ENCODE measurements at regions not wholly inside any gene's neighbourhood (a gene's known extent, or its start where the extent isn't known, plus 50 kb on each side); places are given as distances from the start of the nearest gene placed in this dataset.
"Not testable (repeated sequence)": the region's sequence is repeated elsewhere in the genome, so short reads cannot be mapped to it uniquely, and the experiment has no call there.

DNA sequence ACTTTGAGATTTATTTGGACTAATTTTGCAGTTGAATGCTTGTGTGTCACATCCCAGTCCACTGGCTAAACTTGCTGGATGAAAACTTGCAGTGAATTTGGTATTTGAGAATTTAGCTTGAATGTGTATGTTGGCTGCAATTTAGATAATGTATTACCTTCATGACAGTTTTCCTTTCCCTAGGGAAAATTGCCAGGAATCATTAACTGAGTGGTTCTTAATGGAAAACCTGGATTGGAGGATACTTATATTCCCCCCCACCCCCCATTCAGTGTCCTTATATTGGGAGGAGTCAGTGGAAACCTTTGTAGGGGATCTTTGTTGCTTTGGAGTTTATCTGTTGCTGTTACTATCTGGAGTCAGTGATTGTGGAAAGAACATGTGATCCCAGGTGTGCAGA is 67.6 kb downstream of the KPNA2 start:
- TF ChIP-seq, protein P1, sequence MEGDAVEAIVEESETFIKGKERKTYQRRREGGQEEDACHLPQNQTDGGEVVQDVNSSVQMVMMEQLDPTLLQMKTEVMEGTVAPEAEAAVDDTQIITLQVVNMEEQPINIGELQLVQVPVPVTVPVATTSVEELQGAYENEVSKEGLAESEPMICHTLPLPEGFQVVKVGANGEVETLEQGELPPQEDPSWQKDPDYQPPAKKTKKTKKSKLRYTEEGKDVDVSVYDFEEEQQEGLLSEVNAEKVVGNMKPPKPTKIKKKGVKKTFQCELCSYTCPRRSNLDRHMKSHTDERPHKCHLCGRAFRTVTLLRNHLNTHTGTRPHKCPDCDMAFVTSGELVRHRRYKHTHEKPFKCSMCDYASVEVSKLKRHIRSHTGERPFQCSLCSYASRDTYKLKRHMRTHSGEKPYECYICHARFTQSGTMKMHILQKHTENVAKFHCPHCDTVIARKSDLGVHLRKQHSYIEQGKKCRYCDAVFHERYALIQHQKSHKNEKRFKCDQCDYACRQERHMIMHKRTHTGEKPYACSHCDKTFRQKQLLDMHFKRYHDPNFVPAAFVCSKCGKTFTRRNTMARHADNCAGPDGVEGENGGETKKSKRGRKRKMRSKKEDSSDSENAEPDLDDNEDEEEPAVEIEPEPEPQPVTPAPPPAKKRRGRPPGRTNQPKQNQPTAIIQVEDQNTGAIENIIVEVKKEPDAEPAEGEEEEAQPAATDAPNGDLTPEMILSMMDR (IDR thresholded peaks at IDR 0.05; ENCODE audit: low read depth, low read length), result no peak
- Histone ChIP-seq H3K4me3 (ENCODE audit: low read depth, low read length) (no peak overlapping the region), H3K9me3 (no peaks in the 10 kb centered on the region), H3K27me3 (no peaks in the 10 kb centered on the region), H3K4me1 (peaks cover 5% of the 10 kb centered on the region), H3K36me3 (no peaks in the 10 kb centered on the region)
- no peak for DNase-seq

DNA sequence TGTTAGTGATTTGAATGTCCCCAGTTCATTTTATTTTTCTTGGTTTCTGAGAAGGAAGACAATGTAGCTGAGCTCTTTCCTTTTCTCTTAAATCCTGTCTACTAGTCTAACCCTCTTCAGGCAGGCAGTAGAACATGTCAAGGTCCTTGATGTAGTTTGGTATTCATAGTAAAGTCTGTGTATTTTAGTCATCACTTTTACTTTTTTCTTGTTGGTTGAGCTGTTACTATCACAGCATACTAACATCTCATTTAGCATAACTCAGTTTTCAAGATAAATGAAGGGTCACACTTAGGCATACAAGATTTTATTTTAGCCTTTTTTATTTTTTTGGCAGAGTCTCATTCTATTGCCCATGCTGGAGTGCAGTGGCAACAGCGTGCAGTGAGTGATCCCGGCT is 70.5 kb downstream of the KPNA2 start:
- TF ChIP-seq, protein P1 (IDR thresholded peaks at IDR 0.05; ENCODE audit: low read depth, low read length), result no peak

GRCh38 chr17:68107373-68107772 is 71.8 kb downstream of the KPNA2 start:
- H3K9me3 ChIP-seq, result no peaks in the 10 kb centered on the region
- TF ChIP-seq, protein P1 (IDR thresholded peaks at IDR 0.05; ENCODE audit: low read depth, low read length), result no peak
- no peaks in the 10 kb centered on the region for H3K36me3 ChIP-seq
- no peaks in the 10 kb centered on the region for H3K27me3 ChIP-seq
- no peak for DNase-seq
- H3K4me3 ChIP-seq (ENCODE audit: low read depth, low read length), result no peak overlapping the region
- H3K4me1 ChIP-seq, result peaks cover 5% of the 10 kb centered on the region

More for the DNA sequence above, 70.5 kb downstream of the KPNA2 start:
- Histone ChIP-seq H3K27me3 (no peaks in the 10 kb centered on the region), H3K4me3 (ENCODE audit: low read depth, low read length) (no peak overlapping the region), H3K36me3 (no peaks in the 10 kb centered on the region), H3K4me1 (peaks cover 5% of the 10 kb centered on the region), H3K9me3 (no peaks in the 10 kb centered on the region)
- no peak for DNase-seq

DNA sequence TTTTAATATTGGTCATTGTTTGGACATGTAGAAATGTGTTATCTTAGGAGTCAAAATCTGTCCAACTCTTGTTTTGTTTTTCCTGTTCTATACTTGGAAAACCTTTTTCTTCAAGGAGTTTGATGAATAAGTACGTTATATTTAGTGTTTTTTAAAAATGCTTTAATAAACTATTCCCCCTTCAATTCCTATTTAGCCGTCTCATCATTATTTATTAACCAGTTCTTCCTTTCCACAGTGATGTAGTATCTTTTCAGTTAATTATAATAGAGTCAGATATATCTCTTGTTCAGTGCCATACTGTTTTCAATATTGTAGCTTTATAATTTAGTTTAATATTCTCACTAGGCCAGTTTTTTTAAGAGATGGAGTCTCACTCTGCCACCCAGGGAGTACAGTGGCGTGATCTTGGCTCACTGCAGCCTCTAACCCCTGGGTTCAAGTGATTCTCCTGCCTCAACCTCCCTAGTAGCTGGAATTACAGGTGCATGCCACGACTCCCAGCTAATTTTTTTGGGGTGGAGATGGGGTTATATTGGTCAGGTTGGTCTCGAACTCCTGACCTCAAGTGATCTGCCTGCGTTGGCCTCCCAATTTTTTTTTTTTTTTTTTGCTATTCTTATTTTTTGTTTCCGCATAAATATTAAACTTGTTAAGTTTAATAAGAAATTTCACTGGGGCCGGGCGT is 72.9 kb downstream of the KPNA2 start:
- no peaks in the 10 kb centered on the region for H3K27me3 ChIP-seq
- no peaks in the 10 kb centered on the region for H3K4me1 ChIP-seq
- TF ChIP-seq, protein P1 (IDR thresholded peaks at IDR 0.05; ENCODE audit: low read depth, low read length), result no peak
- H3K36me3 ChIP-seq, result no peaks in the 10 kb centered on the region
- no peak overlapping the region for H3K4me3 ChIP-seq (ENCODE audit: low read depth, low read length)
- DNase-seq, result no peak
- no peaks in the 10 kb centered on the region for H3K9me3 ChIP-seq

DNA sequence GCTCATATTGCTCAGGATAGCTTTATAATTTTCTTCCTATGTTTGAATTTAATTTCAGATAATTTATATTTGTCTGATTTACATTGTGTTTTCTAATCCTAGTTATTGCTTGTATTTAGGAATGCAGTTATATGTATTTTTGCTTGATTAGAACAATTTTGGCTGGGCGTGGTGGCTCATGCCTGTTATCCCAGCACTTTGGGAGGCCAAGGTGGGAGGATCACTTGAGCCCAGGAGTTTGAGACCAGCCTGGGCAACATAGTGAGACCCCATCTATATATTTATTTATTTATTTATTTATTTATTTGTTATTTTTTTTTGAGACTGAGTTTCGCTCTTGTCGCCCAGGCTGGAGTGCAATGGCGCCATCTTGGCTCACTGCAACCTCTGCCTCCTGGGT is 73.9 kb downstream of the KPNA2 start:
- DNase-seq, H3K36me3 ChIP-seq: not testable (repeated sequence)

GRCh38 chr17:68116211-68116610 is 80.7 kb downstream of the KPNA2 start:
- not testable (repeated sequence) for DNase-seq; H3K9me3 ChIP-seq; H3K4me3 ChIP-seq (ENCODE audit: low read depth, low read length); H3K27me3 ChIP-seq; H3K36me3 ChIP-seq; H3K4me1 ChIP-seq

More for the DNA sequence above, 73.9 kb downstream of the KPNA2 start:
- not testable (repeated sequence) for H3K9me3 ChIP-seq; H3K4me3 ChIP-seq (ENCODE audit: low read depth, low read length); H3K4me1 ChIP-seq; H3K27me3 ChIP-seq

- TF ChIP-seq, protein P1 (IDR thresholded peaks at IDR 0.05; ENCODE audit: low read depth, low read length), result no peak
- DNase-seq, result no peak
- H3K27me3 ChIP-seq, result no peaks in the 10 kb centered on the region
- no peaks in the 10 kb centered on the region for H3K36me3 ChIP-seq
- H3K4me3 ChIP-seq (ENCODE audit: low read depth, low read length), result no peak overlapping the region
- H3K4me1 ChIP-seq, result no peaks in the 10 kb centered on the region
- no peaks in the 10 kb centered on the region for H3K9me3 ChIP-seq
These were observed 87.1 kb downstream of the KPNA2 start for GRCh38 chr17:68122587-68122986.
